ENCODE measurements at regions not wholly inside any gene's neighbourhood (a gene's known extent, or its start where the extent isn't known, plus 50 kb on each side); places are given as distances from the start of the nearest gene placed in this dataset.
"Not testable (repeated sequence)": the region's sequence is repeated elsewhere in the genome, so short reads cannot be mapped to it uniquely, and the experiment has no call there.

- no peak for DNase-seq
- H3K4me3 Mint-ChIP-seq, result no peak overlapping the region
- H3K4me1 Mint-ChIP-seq, result no peaks in the 10 kb centered on the region
- peaks cover 4% of the 10 kb centered on the region for H3K27me3 Mint-ChIP-seq
- H3K36me3 Mint-ChIP-seq, result peaks cover 2% of the 10 kb centered on the region
- H3K9me3 Mint-ChIP-seq, result peaks cover 17% of the 10 kb centered on the region
- no peak overlapping the region for H3K27ac Mint-ChIP-seq
Measured at GRCh38 chr15:56795502-56795901, 62.2 kb upstream of the ZNF280D start.

GRCh38 chr15:56794553-56795329 lies 61.4 kb upstream of the ZNF280D start:
- peaks cover 4% of the 10 kb centered on the region for H3K27me3 Mint-ChIP-seq
- no peak for DNase-seq
- no peak overlapping the region for H3K4me3 Mint-ChIP-seq
- H3K4me1 Mint-ChIP-seq, result no peaks in the 10 kb centered on the region
- peaks cover 17% of the 10 kb centered on the region for H3K9me3 Mint-ChIP-seq
- no peak overlapping the region for H3K27ac Mint-ChIP-seq
- H3K36me3 Mint-ChIP-seq, result peaks cover 2% of the 10 kb centered on the region

- H3K4me3 Mint-ChIP-seq, result no peak overlapping the region
- no peaks in the 10 kb centered on the region for H3K4me1 Mint-ChIP-seq
- DNase-seq, result no peak
- no peak overlapping the region for H3K27ac Mint-ChIP-seq
- peaks cover 4% of the 10 kb centered on the region for H3K27me3 Mint-ChIP-seq
- H3K36me3 Mint-ChIP-seq, result peaks cover 2% of the 10 kb centered on the region
- peaks cover 18% of the 10 kb centered on the region for H3K9me3 Mint-ChIP-seq
Measured at GRCh38 chr15:56794165-56794552, 60.9 kb upstream of the ZNF280D start.

- DNase-seq, result no peak
- Mint-ChIP-seq H3K27me3 (peaks cover 4% of the 10 kb centered on the region), H3K4me1 (peaks cover 2% of the 10 kb centered on the region), H3K4me3 (no peak overlapping the region), H3K9me3 (peaks cover 22% of the 10 kb centered on the region), H3K27ac (no peak overlapping the region), H3K36me3 (peaks cover 2% of the 10 kb centered on the region)
Measured at GRCh38 chr15:56792211-56792610, 58.9 kb upstream of the ZNF280D start.

- H3K36me3 Mint-ChIP-seq, H3K4me1 Mint-ChIP-seq, DNase-seq, H3K27ac Mint-ChIP-seq, H3K4me3 Mint-ChIP-seq, H3K27me3 Mint-ChIP-seq: not testable (repeated sequence)
- peaks cover 22% of the 10 kb centered on the region for H3K9me3 Mint-ChIP-seq
Measured at GRCh38 chr15:56791521-56791920, 58.2 kb upstream of the ZNF280D start.

GRCh38 chr15:56788359-56788758 lies 55.0 kb upstream of the ZNF280D start:
- Mint-ChIP-seq H3K4me3 (no peak overlapping the region), H3K27ac (no peak overlapping the region), H3K4me1 (peaks cover 8% of the 10 kb centered on the region), H3K9me3 (peaks cover 20% of the 10 kb centered on the region), H3K27me3 (peaks cover 4% of the 10 kb centered on the region), H3K36me3 (peaks cover 2% of the 10 kb centered on the region)
- DNase-seq, result no peak

- no peak for DNase-seq
- peaks cover 8% of the 10 kb centered on the region for H3K4me1 Mint-ChIP-seq
- peaks cover 9% of the 10 kb centered on the region for H3K9me3 Mint-ChIP-seq
- peaks cover 2% of the 10 kb centered on the region for H3K36me3 Mint-ChIP-seq
- no peak overlapping the region for H3K27ac Mint-ChIP-seq
- H3K4me3 Mint-ChIP-seq, result no peak overlapping the region
- H3K27me3 Mint-ChIP-seq, result no peaks in the 10 kb centered on the region
Measured at GRCh38 chr15:56786966-56787365, 53.7 kb upstream of the ZNF280D start.

- Mint-ChIP-seq H3K4me1 (peaks cover 18% of the 10 kb centered on the region), H3K27me3 (peaks cover 4% of the 10 kb centered on the region), H3K4me3 (no peak overlapping the region), H3K9me3 (peaks cover 12% of the 10 kb centered on the region), H3K36me3 (peaks cover 2% of the 10 kb centered on the region), H3K27ac (no peak overlapping the region)
- no peak for DNase-seq
Measured at GRCh38 chr15:56783857-56784661, 50.8 kb upstream of the ZNF280D start.

- H3K4me1 Mint-ChIP-seq, result peaks cover 18% of the 10 kb centered on the region
- H3K36me3 Mint-ChIP-seq, result peaks cover 2% of the 10 kb centered on the region
- DNase-seq, result no peak
- no peak overlapping the region for H3K4me3 Mint-ChIP-seq
- peaks cover 4% of the 10 kb centered on the region for H3K27me3 Mint-ChIP-seq
- H3K27ac Mint-ChIP-seq, result no peak overlapping the region
- H3K9me3 Mint-ChIP-seq, result peaks cover 9% of the 10 kb centered on the region
Measured at GRCh38 chr15:56783156-56783856, 50.0 kb upstream of the ZNF280D start.
